Glomerular endothelial cell (primary cell): ENCODE measurements at regions not wholly inside any gene's neighbourhood (a gene's known extent, or its start where the extent isn't known, plus 50 kb on each side); places are given as distances from the start of the nearest gene placed in this dataset.

Experiments used
- DNase-seq: peaks from one replicate; pipeline ENCODE4 v3.0.0-alpha.2; 2011; ENCODE audit warnings: low read depth, low spot score; ENCODE audit errors: extremely low read depth

GRCh38 chr4:137644201-137644600, 111.9 kb upstream of the PCDH18 start:
- DNase-seq: no peak

- no peak for DNase-seq
These were observed 109.2 kb upstream of the PCDH18 start for GRCh38 chr4:137641544-137641943.

- DNase-seq: no peak
These were observed 108.5 kb upstream of the PCDH18 start for GRCh38 chr4:137640838-137641158.

- no peak for DNase-seq
These were observed 108.0 kb upstream of the PCDH18 start for GRCh38 chr4:137640156-137640837.

- DNase-seq: no peak
These were observed 106.6 kb upstream of the PCDH18 start for GRCh38 chr4:137638934-137639333.

GRCh38 chr4:137635601-137636000, 103.3 kb upstream of the PCDH18 start:
- DNase-seq: no peak

GRCh38 chr4:137635108-137635507, 102.8 kb upstream of the PCDH18 start:
- no peak for DNase-seq

- no peak for DNase-seq
These were observed 100.5 kb upstream of the PCDH18 start for GRCh38 chr4:137632842-137633241.

GRCh38 chr4:137631605-137632004, 99.3 kb upstream of the PCDH18 start:
- no peak for DNase-seq

GRCh38 chr4:137630252-137630651, 98.0 kb upstream of the PCDH18 start:
- DNase-seq: no peak

- no peak for DNase-seq
These were observed 95.6 kb upstream of the PCDH18 start for GRCh38 chr4:137627739-137628460.

GRCh38 chr4:137626942-137627738, 94.8 kb upstream of the PCDH18 start:
- no peak for DNase-seq

GRCh38 chr4:137623013-137623412, 90.7 kb upstream of the PCDH18 start:
- DNase-seq: no peak

GRCh38 chr4:137621056-137621455, 88.8 kb upstream of the PCDH18 start:
- DNase-seq: no peak

- no peak for DNase-seq
These were observed 82.2 kb upstream of the PCDH18 start for GRCh38 chr4:137614491-137614890.

- DNase-seq: no peak
These were observed 79.9 kb upstream of the PCDH18 start for GRCh38 chr4:137611998-137612700.

- no peak for DNase-seq
These were observed 78.7 kb upstream of the PCDH18 start for GRCh38 chr4:137610960-137611359.

- no peak for DNase-seq
These were observed 77.6 kb upstream of the PCDH18 start for GRCh38 chr4:137609718-137610430.

- DNase-seq: no peak
These were observed 75.8 kb upstream of the PCDH18 start for GRCh38 chr4:137608085-137608484.

- DNase-seq: no peak
These were observed 70.1 kb upstream of the PCDH18 start for GRCh38 chr4:137602436-137602835.

- no peak for DNase-seq
These were observed 69.6 kb upstream of the PCDH18 start for GRCh38 chr4:137601934-137602333.
